ENCODE measurements at regions not wholly inside any gene's neighbourhood (a gene's known extent, or its start where the extent isn't known, plus 50 kb on each side); places are given as distances from the start of the nearest gene placed in this dataset.

DNA sequence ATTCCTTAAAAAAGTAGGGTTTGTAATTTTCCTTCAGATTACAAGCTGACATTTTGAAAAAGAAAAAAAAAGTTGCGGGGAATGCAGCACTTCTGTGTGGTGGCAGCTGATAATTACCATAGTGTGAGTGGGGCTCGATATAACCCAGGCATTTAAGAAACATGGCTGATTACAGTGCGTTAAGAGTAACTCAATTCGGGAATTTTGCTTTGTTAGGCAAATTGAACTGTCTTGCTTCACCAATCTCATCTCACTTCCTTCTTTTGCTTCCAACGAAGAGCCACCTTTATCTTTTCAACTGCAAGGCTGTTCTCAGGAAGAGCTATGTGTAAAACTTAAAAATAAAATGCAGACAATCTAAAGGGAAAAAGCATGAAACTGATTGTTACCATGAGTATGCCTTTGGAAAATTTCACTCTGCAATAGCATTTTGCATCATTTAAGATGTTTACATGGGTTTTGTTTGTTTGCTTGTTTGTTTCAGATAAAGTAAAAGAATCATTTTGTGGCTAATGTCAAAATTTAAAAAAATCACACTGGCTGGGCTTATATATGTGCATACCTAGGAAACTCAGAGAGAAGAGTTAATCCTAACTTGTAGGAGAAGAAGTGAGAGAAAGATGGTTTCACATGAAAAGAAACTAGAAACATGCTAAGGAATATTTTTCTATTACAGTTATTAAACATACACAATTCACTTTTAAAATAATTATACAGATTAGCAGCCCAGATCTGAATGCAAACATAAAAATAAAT is 295.9 kb upstream of the ATP2B1 start:
- Histone ChIP-seq H3K27me3 (replicated peaks; ENCODE audit: insufficient read depth, low read length) (no peaks in the 10 kb centered on the region), H3K9me3 (replicated peaks; ENCODE audit: insufficient read depth, low read length) (no peaks in the 10 kb centered on the region), H3K4me1 (ENCODE audit: low read length) (no peaks in the 10 kb centered on the region), H3K27ac (ENCODE audit: low read length) (no peak overlapping the region), H4K20me1 (ENCODE audit: insufficient read depth, low read length) (no peaks in the 10 kb centered on the region), H3K4me2 (ENCODE audit: low read depth, low read length) (no peak overlapping the region), H3K36me3 (replicated peaks; ENCODE audit: insufficient read depth, low read length) (no peaks in the 10 kb centered on the region), H3K79me2 (ENCODE audit: low read length) (no peaks in the 10 kb centered on the region), H3K9me2 (replicated peaks; ENCODE audit: insufficient read depth, low read length) (no peaks in the 10 kb centered on the region), H3F3A (ENCODE audit: insufficient read depth, low read length) (no peaks in the 10 kb centered on the region), H3K4me3 (ENCODE audit: low read length) (no peak overlapping the region), H3K9ac (ENCODE audit: low read length) (no peak overlapping the region), H2AFZ (ENCODE audit: low read length) (no peak overlapping the region)
- TF ChIP-seq EZH2phosphoT487 (IDR thresholded peaks at IDR 0.05; ENCODE audit: low read length) (no peak), EZH2 (optimal IDR thresholded peaks at IDR 0.05; ENCODE audit: low read depth, low read length) (no peak)
- TF ChIP-seq, protein P1, sequence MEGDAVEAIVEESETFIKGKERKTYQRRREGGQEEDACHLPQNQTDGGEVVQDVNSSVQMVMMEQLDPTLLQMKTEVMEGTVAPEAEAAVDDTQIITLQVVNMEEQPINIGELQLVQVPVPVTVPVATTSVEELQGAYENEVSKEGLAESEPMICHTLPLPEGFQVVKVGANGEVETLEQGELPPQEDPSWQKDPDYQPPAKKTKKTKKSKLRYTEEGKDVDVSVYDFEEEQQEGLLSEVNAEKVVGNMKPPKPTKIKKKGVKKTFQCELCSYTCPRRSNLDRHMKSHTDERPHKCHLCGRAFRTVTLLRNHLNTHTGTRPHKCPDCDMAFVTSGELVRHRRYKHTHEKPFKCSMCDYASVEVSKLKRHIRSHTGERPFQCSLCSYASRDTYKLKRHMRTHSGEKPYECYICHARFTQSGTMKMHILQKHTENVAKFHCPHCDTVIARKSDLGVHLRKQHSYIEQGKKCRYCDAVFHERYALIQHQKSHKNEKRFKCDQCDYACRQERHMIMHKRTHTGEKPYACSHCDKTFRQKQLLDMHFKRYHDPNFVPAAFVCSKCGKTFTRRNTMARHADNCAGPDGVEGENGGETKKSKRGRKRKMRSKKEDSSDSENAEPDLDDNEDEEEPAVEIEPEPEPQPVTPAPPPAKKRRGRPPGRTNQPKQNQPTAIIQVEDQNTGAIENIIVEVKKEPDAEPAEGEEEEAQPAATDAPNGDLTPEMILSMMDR (IDR thresholded peaks at IDR 0.05; ENCODE audit: low read length), result no peak
- DNase-seq, result no peak

DNA sequence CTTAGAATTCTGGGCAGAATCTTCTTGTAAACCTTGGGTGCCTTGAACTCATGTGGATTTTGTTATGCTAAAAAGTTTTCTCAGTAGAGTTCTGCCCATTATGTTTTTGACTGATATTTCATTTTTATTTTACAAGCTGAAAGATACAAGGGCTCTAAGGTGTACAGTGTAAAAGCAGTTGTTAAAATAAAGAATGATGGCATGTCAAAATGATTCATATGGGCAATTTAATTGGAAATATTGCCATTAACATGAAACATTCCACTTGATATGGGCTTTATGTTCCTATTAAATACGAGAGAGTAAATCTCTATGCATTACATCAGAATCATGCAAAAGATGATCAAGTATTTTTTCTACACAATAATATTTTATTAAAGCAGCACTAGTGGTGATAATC is 295.1 kb upstream of the ATP2B1 start:
- H3K4me2 ChIP-seq (ENCODE audit: low read depth, low read length), result no peak overlapping the region
- H3K9me3 ChIP-seq (replicated peaks; ENCODE audit: insufficient read depth, low read length), result no peaks in the 10 kb centered on the region
- no peak overlapping the region for H3K4me3 ChIP-seq (ENCODE audit: low read length)
- no peak for DNase-seq
- no peaks in the 10 kb centered on the region for H3K79me2 ChIP-seq (ENCODE audit: low read length)
- TF ChIP-seq, protein P1 (IDR thresholded peaks at IDR 0.05; ENCODE audit: low read length), result no peak
- no peak for TF ChIP-seq EZH2 (optimal IDR thresholded peaks at IDR 0.05; ENCODE audit: low read depth, low read length)
- TF ChIP-seq EZH2phosphoT487 (IDR thresholded peaks at IDR 0.05; ENCODE audit: low read length), result no peak
- no peaks in the 10 kb centered on the region for H4K20me1 ChIP-seq (ENCODE audit: insufficient read depth, low read length)
- no peaks in the 10 kb centered on the region for H3K4me1 ChIP-seq (ENCODE audit: low read length)
- no peaks in the 10 kb centered on the region for H3K36me3 ChIP-seq (replicated peaks; ENCODE audit: insufficient read depth, low read length)
- H3K27me3 ChIP-seq (replicated peaks; ENCODE audit: insufficient read depth, low read length), result no peaks in the 10 kb centered on the region
- no peaks in the 10 kb centered on the region for H3K9me2 ChIP-seq (replicated peaks; ENCODE audit: insufficient read depth, low read length)
- no peak overlapping the region for H2AFZ ChIP-seq (ENCODE audit: low read length)
- H3K27ac ChIP-seq (ENCODE audit: low read length), result no peak overlapping the region
- H3K9ac ChIP-seq (ENCODE audit: low read length), result no peak overlapping the region
- H3F3A ChIP-seq (ENCODE audit: insufficient read depth, low read length), result no peaks in the 10 kb centered on the region

DNA sequence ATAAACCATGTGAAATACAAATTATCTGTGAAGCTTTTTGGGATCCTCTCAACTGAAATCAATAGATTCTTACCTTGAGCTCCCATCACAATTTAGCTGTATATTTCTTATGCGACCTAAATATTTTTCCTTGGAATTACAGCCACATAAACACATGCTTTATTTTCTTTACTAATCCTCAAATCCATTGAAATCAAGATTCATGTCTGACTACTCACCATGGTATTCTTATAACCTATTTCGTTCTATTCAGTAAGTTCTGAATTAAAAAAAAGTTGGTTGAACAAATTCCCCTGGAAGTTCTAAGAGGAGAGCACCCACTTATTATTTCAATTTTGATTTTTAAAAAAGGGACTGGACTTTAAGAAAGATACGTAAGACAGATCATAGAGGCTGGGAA is 292.1 kb upstream of the ATP2B1 start:
- H3K27ac ChIP-seq (ENCODE audit: low read length), result no peak overlapping the region
- DNase-seq, result no peak

More for the DNA sequence above, 292.1 kb upstream of the ATP2B1 start:
- H3K27me3 ChIP-seq (replicated peaks; ENCODE audit: insufficient read depth, low read length), result no peaks in the 10 kb centered on the region
- H3K4me1 ChIP-seq (ENCODE audit: low read length), result no peaks in the 10 kb centered on the region
- H3K79me2 ChIP-seq (ENCODE audit: low read length), result no peaks in the 10 kb centered on the region
- H4K20me1 ChIP-seq (ENCODE audit: insufficient read depth, low read length), result no peaks in the 10 kb centered on the region
- no peak overlapping the region for H3K4me2 ChIP-seq (ENCODE audit: low read depth, low read length)
- no peak overlapping the region for H2AFZ ChIP-seq (ENCODE audit: low read length)
- no peak overlapping the region for H3K4me3 ChIP-seq (ENCODE audit: low read length)
- no peak overlapping the region for H3K9ac ChIP-seq (ENCODE audit: low read length)
- no peaks in the 10 kb centered on the region for H3K9me2 ChIP-seq (replicated peaks; ENCODE audit: insufficient read depth, low read length)
- TF ChIP-seq EZH2phosphoT487 (IDR thresholded peaks at IDR 0.05; ENCODE audit: low read length) (no peak), EZH2 (optimal IDR thresholded peaks at IDR 0.05; ENCODE audit: low read depth, low read length) (no peak)
- TF ChIP-seq, protein P1 (IDR thresholded peaks at IDR 0.05; ENCODE audit: low read length), result no peak
- no peaks in the 10 kb centered on the region for H3K9me3 ChIP-seq (replicated peaks; ENCODE audit: insufficient read depth, low read length)
- H3F3A ChIP-seq (ENCODE audit: insufficient read depth, low read length), result no peaks in the 10 kb centered on the region
- no peaks in the 10 kb centered on the region for H3K36me3 ChIP-seq (replicated peaks; ENCODE audit: insufficient read depth, low read length)
